Activated CD4-positive, alpha-beta T cell treated with anti-CD3 and anti-CD28 coated beads, Interleukin-2, amount 10 ng/mL, durations not matched to agents 7 days and 5 days (primary cell): ENCODE measurements at regions not wholly inside any gene's neighbourhood (a gene's known extent, or its start where the extent isn't known, plus 50 kb on each side); places are given as distances from the start of the nearest gene placed in this dataset.

ENCODE experiments used
- CTCF ChIA-PET: fragments of 350-600 bp; sonication (Branson Sonifier 250); formaldehyde crosslinking; loops from one replicate; lab custom pipeline; 2021; ENCODE audit warnings: antibody characterized with exemption; lab: Charles Lee
- POLR2A ChIA-PET: fragments of 350-600 bp; sonication (Branson Sonifier 250); formaldehyde crosslinking; loops from one replicate; lab custom pipeline; 2021; ENCODE audit warnings: antibody characterized with exemption; lab: Charles Lee
- DNase-seq: peaks from one replicate; pipeline ENCODE4 v3.0.0-alpha.2; 2020
- H3K27ac Mint-ChIP-seq: one replicate; pipeline ENCODE4 v1.8.0; 2021; ENCODE audit warnings: mild to moderate bottlenecking, moderate library complexity, mixed read lengths
- H3K27me3 Mint-ChIP-seq: one replicate; pipeline ENCODE4 v1.8.0; 2021; ENCODE audit warnings: mixed read lengths
- H3K36me3 Mint-ChIP-seq: one replicate; pipeline ENCODE4 v1.8.0; 2021; ENCODE audit warnings: low read depth, mixed read lengths
- H3K4me1 Mint-ChIP-seq: one replicate; pipeline ENCODE4 v1.8.0; 2021; ENCODE audit warnings: mixed read lengths
- H3K4me3 Mint-ChIP-seq: one replicate; pipeline ENCODE4 v1.8.0; 2021; ENCODE audit warnings: mild to moderate bottlenecking, moderate library complexity, mixed read lengths
- H3K9me3 Mint-ChIP-seq: one replicate; pipeline ENCODE4 v1.8.0; 2021; ENCODE audit warnings: mixed read lengths

DNA sequence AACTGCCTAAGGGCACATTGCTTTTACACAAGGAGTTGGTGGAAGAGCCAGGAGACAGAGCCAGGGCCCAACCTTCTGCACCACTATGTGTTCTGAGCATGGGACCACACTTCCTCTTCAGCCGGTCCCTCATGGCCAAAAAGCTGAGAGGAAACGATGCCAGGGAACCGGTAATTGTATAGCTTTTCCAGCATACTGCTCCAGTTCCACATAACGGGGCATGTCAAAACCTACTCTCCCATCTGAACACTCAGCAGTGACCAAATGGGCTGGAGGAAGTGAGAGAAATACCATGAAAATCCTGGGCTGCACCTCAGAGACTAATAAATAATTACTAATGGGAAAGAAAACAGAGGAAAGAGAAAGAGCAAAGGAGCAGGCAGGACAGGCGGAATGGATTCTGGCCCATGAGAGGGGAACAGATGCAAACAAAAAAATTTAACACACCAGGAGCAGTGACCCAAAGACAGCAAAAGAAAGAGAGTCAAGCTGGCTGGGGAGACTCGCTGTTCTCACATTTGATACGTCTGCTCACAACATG, 52.0 kb upstream of the BMP2 start:
- ChIA-PET POLR2A (no interaction called here), CTCF (no interaction called here)
- Mint-ChIP-seq H3K27me3 (no peaks in the 10 kb centered on the region), H3K9me3 (no peaks in the 10 kb centered on the region), H3K36me3 (no peaks in the 10 kb centered on the region), H3K4me1 (no peaks in the 10 kb centered on the region), H3K4me3 (no peak overlapping the region), H3K27ac (no peak overlapping the region)
- DNase-seq = no peak

DNA sequence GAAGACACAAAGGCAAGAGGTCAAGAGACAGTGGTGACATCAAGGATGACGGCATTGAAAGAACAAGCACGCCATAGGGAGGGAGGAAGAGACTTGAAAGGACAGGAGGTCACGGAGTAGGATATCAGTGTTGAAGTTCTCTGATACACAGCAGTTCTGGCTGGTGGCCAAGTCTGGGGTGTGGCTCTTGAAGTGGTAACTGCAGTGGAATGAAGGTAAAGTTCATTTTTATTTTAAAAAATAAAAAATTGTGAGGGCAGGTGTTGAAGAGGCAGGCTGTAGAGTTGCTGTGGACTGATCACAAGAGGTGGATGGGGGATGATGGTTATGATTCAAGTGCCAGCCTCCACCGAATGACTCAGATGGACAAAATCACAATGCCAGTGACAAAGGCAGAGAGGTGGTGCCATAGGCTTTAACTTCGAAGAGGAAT, 53.2 kb upstream of the BMP2 start:
- no peaks in the 10 kb centered on the region for H3K9me3 Mint-ChIP-seq
- no peak overlapping the region for H3K27ac Mint-ChIP-seq
- H3K4me3 Mint-ChIP-seq = no peak overlapping the region
- no peaks in the 10 kb centered on the region for H3K4me1 Mint-ChIP-seq
- POLR2A ChIA-PET = no interaction called here
- no peak for DNase-seq
- H3K36me3 Mint-ChIP-seq = no peaks in the 10 kb centered on the region
- H3K27me3 Mint-ChIP-seq = no peaks in the 10 kb centered on the region
- CTCF ChIA-PET = no interaction called here

- POLR2A ChIA-PET = no interaction called here
- no peak for DNase-seq
- Mint-ChIP-seq H3K27me3 (no peaks in the 10 kb centered on the region), H3K4me1 (no peaks in the 10 kb centered on the region), H3K27ac (no peak overlapping the region), H3K9me3 (no peaks in the 10 kb centered on the region), H3K4me3 (no peak overlapping the region), H3K36me3 (no peaks in the 10 kb centered on the region)
- CTCF ChIA-PET = interaction anchor here (0.6 kb wide), 1 partner anchor 300 kb away, joined by 3 read pairs; no protein-coding TSS in a partner anchor
Observed at GRCh38 chr20:6711951-6712649, 55.4 kb upstream of the BMP2 start.

- Mint-ChIP-seq H3K36me3 (no peaks in the 10 kb centered on the region), H3K4me3 (no peak overlapping the region), H3K4me1 (no peaks in the 10 kb centered on the region), H3K9me3 (no peaks in the 10 kb centered on the region), H3K27me3 (no peaks in the 10 kb centered on the region), H3K27ac (no peak overlapping the region)
- no peak for DNase-seq
- CTCF ChIA-PET = no interaction called here
- POLR2A ChIA-PET = no interaction called here
Observed at GRCh38 chr20:6709910-6710595, 57.4 kb upstream of the BMP2 start.

- Mint-ChIP-seq H3K36me3 (no peaks in the 10 kb centered on the region), H3K4me1 (no peaks in the 10 kb centered on the region), H3K9me3 (no peaks in the 10 kb centered on the region), H3K27me3 (no peaks in the 10 kb centered on the region), H3K27ac (no peak overlapping the region), H3K4me3 (no peak overlapping the region)
- DNase-seq = no peak
- ChIA-PET CTCF (no interaction called here), POLR2A (no interaction called here)
Observed at GRCh38 chr20:6708010-6708409, 59.5 kb upstream of the BMP2 start.

- Mint-ChIP-seq H3K36me3 (no peaks in the 10 kb centered on the region), H3K27ac (no peak overlapping the region), H3K4me3 (no peak overlapping the region), H3K4me1 (no peaks in the 10 kb centered on the region), H3K9me3 (no peaks in the 10 kb centered on the region), H3K27me3 (no peaks in the 10 kb centered on the region)
- DNase-seq = no peak
- CTCF ChIA-PET = interaction anchor here (0.9 kb wide), 1 partner anchor 134 kb away, joined by 3 read pairs; no protein-coding TSS in a partner anchor
- POLR2A ChIA-PET = no interaction called here
Observed at GRCh38 chr20:6707321-6707831, 60.1 kb upstream of the BMP2 start.

DNA sequence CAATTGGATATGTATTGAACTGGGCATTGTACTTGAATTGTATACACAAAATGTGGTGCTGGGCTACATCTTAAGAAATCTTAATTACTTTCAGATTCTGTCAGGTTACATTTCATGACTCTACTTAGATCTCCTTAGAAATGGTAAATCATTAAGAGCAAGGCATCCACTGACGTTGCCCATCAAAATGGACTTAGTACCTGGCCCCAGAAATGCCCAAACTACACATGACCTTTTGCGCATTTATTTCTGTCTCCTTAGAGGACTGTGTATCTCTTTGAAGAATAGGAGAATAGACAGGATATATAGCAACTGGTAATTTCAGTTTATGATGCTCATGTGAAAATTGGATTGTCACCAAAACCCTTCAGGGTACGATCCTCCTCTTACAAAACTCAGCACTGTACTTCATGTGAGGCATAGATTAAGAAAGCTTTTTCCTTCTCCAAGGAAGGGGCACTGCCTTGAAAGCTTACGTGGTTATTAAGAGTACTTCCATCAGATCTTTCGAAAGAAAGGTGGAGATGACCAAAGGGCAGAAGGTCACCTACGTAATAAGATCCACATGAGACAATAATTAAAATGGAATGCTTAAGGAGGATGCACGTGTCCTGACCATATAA, 61.4 kb upstream of the BMP2 start:
- no peak overlapping the region for H3K4me3 Mint-ChIP-seq
- H3K27me3 Mint-ChIP-seq = no peaks in the 10 kb centered on the region
- ChIA-PET POLR2A (no interaction called here), CTCF (no interaction called here)
- no peaks in the 10 kb centered on the region for H3K9me3 Mint-ChIP-seq
- H3K4me1 Mint-ChIP-seq = no peaks in the 10 kb centered on the region
- H3K27ac Mint-ChIP-seq = no peak overlapping the region
- no peaks in the 10 kb centered on the region for H3K36me3 Mint-ChIP-seq
- DNase-seq = no peak

DNA sequence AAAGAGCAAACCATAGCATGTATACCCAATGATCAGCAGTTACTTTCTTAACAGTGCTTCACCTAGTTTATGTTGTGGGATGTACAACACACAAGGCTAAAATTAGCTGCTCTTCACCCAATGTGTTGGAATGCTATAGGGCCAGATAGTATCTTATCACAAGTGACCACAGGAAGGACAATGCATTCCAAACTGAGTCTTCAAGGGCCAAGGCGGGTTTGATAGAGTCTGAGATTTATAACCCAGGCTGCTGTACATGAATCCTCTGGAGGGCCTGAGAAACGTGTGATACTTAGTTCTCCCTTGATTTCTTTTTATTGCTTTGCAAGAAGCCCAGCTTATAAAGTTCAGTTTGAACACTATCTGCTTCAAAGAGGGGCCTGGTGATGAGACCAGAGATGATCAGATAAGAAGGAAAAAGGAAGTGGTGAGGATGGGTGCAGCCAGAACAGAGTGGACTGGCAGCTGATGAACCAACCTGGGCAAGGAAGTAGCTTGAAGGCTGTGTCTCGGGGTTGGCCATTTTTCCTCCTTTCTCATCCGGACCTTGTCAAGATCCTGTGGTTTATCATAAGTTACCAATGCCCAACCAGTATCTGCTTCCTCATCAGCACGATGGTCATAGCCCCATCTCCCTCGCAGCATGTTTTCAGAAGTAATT, 62.2 kb upstream of the BMP2 start:
- H3K4me3 Mint-ChIP-seq = no peak overlapping the region
- POLR2A ChIA-PET = no interaction called here
- no peaks in the 10 kb centered on the region for H3K9me3 Mint-ChIP-seq
- H3K36me3 Mint-ChIP-seq = no peaks in the 10 kb centered on the region
- no peaks in the 10 kb centered on the region for H3K4me1 Mint-ChIP-seq
- H3K27me3 Mint-ChIP-seq = no peaks in the 10 kb centered on the region
- no peak overlapping the region for H3K27ac Mint-ChIP-seq
- CTCF ChIA-PET = interaction anchor here (0.7 kb wide), 1 partner anchor 180 kb away, joined by 3 read pairs; no protein-coding TSS in a partner anchor
- DNase-seq = no peak

- POLR2A ChIA-PET = no interaction called here
- DNase-seq = no peak
- no peak overlapping the region for H3K27ac Mint-ChIP-seq
- H3K36me3 Mint-ChIP-seq = no peaks in the 10 kb centered on the region
- CTCF ChIA-PET = interaction anchor here (0.7 kb wide), 1 partner anchor 181 kb away, joined by 3 read pairs; no protein-coding TSS in a partner anchor
- H3K4me1 Mint-ChIP-seq = no peaks in the 10 kb centered on the region
- H3K9me3 Mint-ChIP-seq = no peaks in the 10 kb centered on the region
- H3K27me3 Mint-ChIP-seq = no peaks in the 10 kb centered on the region
- no peak overlapping the region for H3K4me3 Mint-ChIP-seq
Observed at GRCh38 chr20:6704132-6704861, 63.2 kb upstream of the BMP2 start.

- ChIA-PET POLR2A (no interaction called here), CTCF (no interaction called here)
- Mint-ChIP-seq H3K9me3 (no peaks in the 10 kb centered on the region), H3K36me3 (no peaks in the 10 kb centered on the region), H3K27ac (no peak overlapping the region), H3K27me3 (no peaks in the 10 kb centered on the region), H3K4me3 (no peak overlapping the region), H3K4me1 (no peaks in the 10 kb centered on the region)
- DNase-seq = no peak
Observed at GRCh38 chr20:6703656-6704055, 63.8 kb upstream of the BMP2 start.

DNA sequence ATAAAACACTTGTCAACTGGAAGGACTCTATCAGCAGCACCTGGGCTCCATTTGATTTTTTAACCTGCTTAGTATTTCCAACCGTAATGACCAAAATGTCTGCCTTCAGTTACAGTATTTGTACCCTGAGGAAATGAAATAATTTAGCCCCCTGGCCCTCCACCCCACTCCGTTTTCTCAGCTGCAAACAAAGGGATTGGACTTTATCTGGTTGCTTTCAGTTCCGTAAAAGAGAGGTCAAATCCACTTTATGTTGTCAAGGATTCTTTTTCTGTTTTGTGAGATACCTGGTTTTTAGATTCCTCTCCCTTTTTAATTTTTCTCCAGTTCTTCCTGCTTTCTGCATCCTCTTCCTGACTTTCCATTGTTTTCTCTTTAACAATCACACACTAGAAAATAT, 64.4 kb upstream of the BMP2 start:
- POLR2A ChIA-PET = no interaction called here
- no peaks in the 10 kb centered on the region for H3K4me1 Mint-ChIP-seq
- H3K9me3 Mint-ChIP-seq = no peaks in the 10 kb centered on the region
- H3K27me3 Mint-ChIP-seq = no peaks in the 10 kb centered on the region
- no peak overlapping the region for H3K27ac Mint-ChIP-seq
- H3K4me3 Mint-ChIP-seq = no peak overlapping the region
- H3K36me3 Mint-ChIP-seq = no peaks in the 10 kb centered on the region
- DNase-seq = no peak
- CTCF ChIA-PET = no interaction called here

DNA sequence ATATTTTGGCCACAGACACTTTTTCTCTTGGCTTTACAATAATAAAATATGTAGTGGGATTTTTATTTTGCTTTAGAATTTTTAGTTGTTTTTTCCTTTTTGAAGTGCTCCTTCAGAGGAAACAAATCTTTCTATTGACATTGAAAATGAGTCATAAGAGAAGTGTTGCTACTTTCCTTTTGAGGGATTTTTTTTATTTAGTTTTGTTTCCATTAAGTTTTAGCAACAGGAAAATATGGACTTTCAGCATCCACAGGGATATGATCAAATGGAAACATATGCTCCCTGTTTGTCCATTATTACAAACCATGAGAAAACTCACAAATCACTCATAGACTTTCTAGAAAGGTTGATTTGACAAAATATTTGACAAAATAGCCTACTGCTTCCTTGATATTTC, 65.3 kb upstream of the BMP2 start:
- ChIA-PET CTCF (no interaction called here), POLR2A (no interaction called here)
- peaks cover 4% of the 10 kb centered on the region for H3K9me3 Mint-ChIP-seq

More for the DNA sequence above, 65.3 kb upstream of the BMP2 start:
- no peak overlapping the region for H3K27ac Mint-ChIP-seq
- H3K4me1 Mint-ChIP-seq = no peaks in the 10 kb centered on the region
- no peak for DNase-seq
- no peak overlapping the region for H3K4me3 Mint-ChIP-seq
- H3K27me3 Mint-ChIP-seq = no peaks in the 10 kb centered on the region
- H3K36me3 Mint-ChIP-seq = no peaks in the 10 kb centered on the region
